HG03520 (cell line): ENCODE measurements at regions not wholly inside any gene's neighbourhood (a gene's known extent, or its start where the extent isn't known, plus 50 kb on each side); places are given as distances from the start of the nearest gene placed in this dataset.
"Not testable (repeated sequence)": the region's sequence is repeated elsewhere in the genome, so short reads cannot be mapped to it uniquely, and the experiment has no call there.

Source experiments
- ATAC-seq: cut with Tn5 transposase; IDR thresholded peaks from one replicate; pipeline ENCODE4 v1.9.1; 2021; ENCODE audit warnings: mild to moderate bottlenecking, moderate library complexity; ENCODE audit not compliant: unreplicated experiment

- ATAC-seq, result no peak
These were observed 562.1 kb downstream of the DACH1 start for GRCh38 chr13:71304861-71305260.

- ATAC-seq, result no peak
These were observed 563.9 kb downstream of the DACH1 start for GRCh38 chr13:71303144-71303543.

GRCh38 chr13:71300602-71301001 lies 566.4 kb downstream of the DACH1 start:
- ATAC-seq, result no peak

- ATAC-seq, result peak; percentile 0
These were observed 575.2 kb downstream of the DACH1 start for GRCh38 chr13:71291842-71292146.

GRCh38 chr13:71290963-71291841 lies 575.8 kb downstream of the DACH1 start:
- ATAC-seq, result peak; percentile 88

- not testable (repeated sequence) for ATAC-seq
These were observed 577.0 kb downstream of the DACH1 start for GRCh38 chr13:71289980-71290379.

- ATAC-seq, result peak; percentile 43
These were observed 581.3 kb downstream of the DACH1 start for GRCh38 chr13:71285700-71286099.

GRCh38 chr13:71278512-71278911 lies 588.5 kb downstream of the DACH1 start:
- no peak for ATAC-seq

- peak; percentile 89 for ATAC-seq
These were observed 591.9 kb downstream of the DACH1 start for GRCh38 chr13:71274923-71275608.

- ATAC-seq, result no peak
These were observed 605.7 kb downstream of the DACH1 start for GRCh38 chr13:71261256-71261655.

GRCh38 chr13:71260246-71260645 lies 606.8 kb downstream of the DACH1 start:
- no peak for ATAC-seq

- ATAC-seq, result no peak
These were observed 611.4 kb downstream of the DACH1 start for GRCh38 chr13:71255633-71256032.

- ATAC-seq, result no peak
These were observed 612.6 kb downstream of the DACH1 start for GRCh38 chr13:71254384-71254783.

GRCh38 chr13:71252184-71252704 lies 614.8 kb downstream of the DACH1 start:
- ATAC-seq, result no peak

GRCh38 chr13:71251292-71251951 lies 615.6 kb downstream of the DACH1 start:
- ATAC-seq, result no peak

- ATAC-seq, result no peak
These were observed 618.0 kb downstream of the DACH1 start for GRCh38 chr13:71249011-71249410.

- ATAC-seq, result no peak
These were observed 622.8 kb downstream of the DACH1 start for GRCh38 chr13:71244161-71244560.

- ATAC-seq, result no peak
These were observed 624.8 kb downstream of the DACH1 start for GRCh38 chr13:71242201-71242600.

GRCh38 chr13:71240911-71241310 lies 626.1 kb downstream of the DACH1 start:
- ATAC-seq, result peak; percentile 46

- no peak for ATAC-seq
These were observed 629.7 kb downstream of the DACH1 start for GRCh38 chr13:71237332-71237731.

GRCh38 chr13:71219698-71220415 lies 647.1 kb downstream of the DACH1 start:
- no peak for ATAC-seq
